GM23248 (cell line): ENCODE measurements at regions not wholly inside any gene's neighbourhood (a gene's known extent, or its start where the extent isn't known, plus 50 kb on each side); places are given as distances from the start of the nearest gene placed in this dataset.

Source experiments
- DNase-seq: peaks from one replicate; pipeline ENCODE4 v3.0.0-alpha.2; 2015
- H2AFZ ChIP-seq: fragments of 200-600 bp; sonication (generic); 2 replicates; pipeline ENCODE4 v1.6.1; 2016; ENCODE audit warnings: antibody characterized with exemption
- H3F3A ChIP-seq: fragments of 200-600 bp; sonication (generic); 2 replicates; pipeline ENCODE4 v1.6.1; 2016; ENCODE audit warnings: mild to moderate bottlenecking, antibody characterized with exemption, mixed run types; ENCODE audit not compliant: insufficient read depth
- H3K27ac ChIP-seq: fragments of 200-600 bp; sonication (generic); 2 replicates; pipeline ENCODE4 v1.5.1; 2016; ENCODE audit warnings: mild to moderate bottlenecking
- H3K27me3 ChIP-seq: fragments of 200-600 bp; sonication (generic); replicated peaks from 2 replicates; pipeline ENCODE4 v1.6.1; 2016; ENCODE audit warnings: mild to moderate bottlenecking; ENCODE audit not compliant: insufficient read depth
- H3K36me3 ChIP-seq: fragments of 200-600 bp; sonication (generic); 2 replicates; pipeline ENCODE4 v1.6.1; 2016; ENCODE audit warnings: low read depth, mild to moderate bottlenecking
- H3K4me1 ChIP-seq: fragments of 200-600 bp; sonication (generic); 2 replicates; pipeline ENCODE4 v1.6.1; 2016; ENCODE audit warnings: mild to moderate bottlenecking; ENCODE audit not compliant: insufficient read depth
- H3K4me2 ChIP-seq: fragments of 200-600 bp; sonication (generic); one replicate; pipeline ENCODE4 v1.6.1; 2016; ENCODE audit warnings: mild to moderate bottlenecking; ENCODE audit not compliant: unreplicated experiment
- H3K4me3 ChIP-seq: fragments of 200-600 bp; sonication (generic); 2 replicates; pipeline ENCODE4 v1.5.1; 2016; ENCODE audit warnings: mild to moderate bottlenecking
- H3K79me2 ChIP-seq: fragments of 200-600 bp; sonication (generic); 2 replicates; pipeline ENCODE4 v1.6.1; 2016; ENCODE audit warnings: mild to moderate bottlenecking; ENCODE audit not compliant: insufficient read depth
- H3K9ac ChIP-seq: fragments of 200-600 bp; sonication (generic); 2 replicates; pipeline ENCODE4 v1.6.1; 2016; ENCODE audit warnings: mild to moderate bottlenecking
- H3K9me2 ChIP-seq: fragments of 200-600 bp; sonication (generic); 2 replicates; pipeline ENCODE4 v1.6.1; 2016; ENCODE audit warnings: mixed run types, mild to moderate bottlenecking, moderate library complexity; ENCODE audit not compliant: insufficient read depth
- H3K9me3 ChIP-seq: fragments of 200-600 bp; sonication (generic); one replicate; pipeline ENCODE4 v1.6.1; 2017; ENCODE audit warnings: low read depth
- H4K20me1 ChIP-seq: fragments of 200-600 bp; sonication (generic); 2 replicates; pipeline ENCODE4 v1.6.0; 2016; ENCODE audit not compliant: insufficient read depth
- EZH2 ChIP-seq: fragments of 200-600 bp; sonication (generic); IDR thresholded peaks from 2 replicates; pipeline ENCODE4 v1.6.1; 2018; ENCODE audit warnings: antibody characterized with exemption, mild to moderate bottlenecking; ENCODE audit not compliant: insufficient read depth, poor library complexity, severe bottlenecking
- EZH2phosphoT487 ChIP-seq: fragments of 200-600 bp; sonication (generic); IDR thresholded peaks from 2 replicates; pipeline ENCODE4 v1.6.1; 2018; ENCODE audit warnings: antibody characterized with exemption, moderate library complexity, mild to moderate bottlenecking, low read depth; ENCODE audit not compliant: insufficient read depth
- WGBS, 2 experiments: methylation state at CpG; one replicate each; pipeline ENCODE4 v1.1.6; 2015 to 2017; ENCODE audit warnings: low lambda C conversion rate in 2 of 2, low coverage in 1 of 2; ENCODE audit errors: missing lambda C conversion rate in 2 of 2; 5-methylcytosine and 5-hydroxymethylcytosine counted together
- in situ Hi-C: fragments of 300-500 bp; cut with MboI; formaldehyde crosslinking; loops from 2 replicates; pipeline ENCODE4 v1.15.0; 2020

DNA sequence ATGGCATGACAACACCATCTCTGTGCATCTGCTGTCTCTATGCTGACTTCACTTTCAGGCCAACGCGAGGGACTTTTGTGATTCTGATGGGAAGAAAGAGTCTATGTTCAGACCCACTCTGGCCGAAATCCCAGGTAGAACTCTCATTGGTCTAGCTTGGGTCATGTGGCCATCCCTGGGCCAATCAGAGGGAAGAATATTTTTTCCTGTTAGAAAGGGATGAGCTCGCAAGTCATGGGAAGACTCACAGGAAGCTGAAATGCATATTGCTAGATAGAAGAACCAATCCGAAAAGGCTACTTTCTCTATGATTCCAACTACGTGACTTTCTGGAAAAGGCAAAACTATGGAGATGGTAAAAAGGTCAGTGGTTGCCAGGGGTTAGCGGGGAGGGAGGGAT is 56.0 kb upstream of the LINC01488 start:
- peaks cover 5% of the 10 kb centered on the region for H3K4me1 ChIP-seq
- no peak overlapping the region for H3K9ac ChIP-seq
- H3K4me2 ChIP-seq = no peak overlapping the region
- no peaks in the 10 kb centered on the region for H3K36me3 ChIP-seq
- in situ Hi-C loops = no loop called here
- TF ChIP-seq EZH2phosphoT487 (no peak), EZH2 (no peak)
- WGBS, 2 experiments = 66 to 67% methylated on average over 7 of the region's 7 CpGs
- H2AFZ ChIP-seq = no peak overlapping the region
- no peaks in the 10 kb centered on the region for H3K79me2 ChIP-seq
- no peak for DNase-seq
- H3K27me3 ChIP-seq = no peaks in the 10 kb centered on the region
- no peak overlapping the region for H3K27ac ChIP-seq
- H3K9me2 ChIP-seq = no peaks in the 10 kb centered on the region
- no peak overlapping the region for H3K4me3 ChIP-seq
- no peaks in the 10 kb centered on the region for H3K9me3 ChIP-seq
- H4K20me1 ChIP-seq = no peaks in the 10 kb centered on the region
- no peaks in the 10 kb centered on the region for H3F3A ChIP-seq

DNA sequence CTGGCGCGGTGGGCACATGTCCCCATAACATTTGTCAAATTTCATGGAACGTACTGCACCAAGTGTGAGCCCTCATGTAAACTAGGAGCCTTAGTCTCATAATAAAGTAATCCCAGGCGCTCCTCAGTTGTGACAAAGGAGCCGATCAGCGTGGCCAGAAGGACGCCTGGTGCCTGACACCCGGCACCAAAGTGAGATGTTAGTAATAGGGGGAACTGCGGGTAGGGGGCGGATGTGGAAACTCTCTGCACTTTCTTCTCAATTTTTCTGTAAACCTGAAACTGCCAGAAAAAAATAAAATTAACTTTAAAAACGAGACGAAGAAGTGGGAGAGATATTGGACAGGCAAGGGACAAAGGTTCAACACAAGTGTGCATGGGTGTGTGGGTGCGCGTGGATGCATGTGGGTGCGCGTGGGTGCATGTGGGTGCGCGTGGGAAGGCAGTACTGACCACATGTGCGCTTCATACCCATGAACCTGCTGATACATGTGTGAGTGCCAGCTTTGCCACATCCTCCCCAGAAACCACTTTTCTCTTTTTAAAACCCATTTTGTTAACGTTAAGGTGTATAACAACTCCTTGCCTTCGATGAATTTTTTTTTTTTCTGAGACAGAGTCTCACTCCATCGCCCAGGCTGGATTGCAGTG is 55.4 kb upstream of the LINC01488 start:
- no peaks in the 10 kb centered on the region for H3K9me2 ChIP-seq
- H3K4me2 ChIP-seq = no peak overlapping the region
- H3K4me3 ChIP-seq = no peak overlapping the region
- H3K9ac ChIP-seq = no peak overlapping the region
- no peaks in the 10 kb centered on the region for H3K9me3 ChIP-seq
- H3K36me3 ChIP-seq = no peaks in the 10 kb centered on the region
- H3K27ac ChIP-seq = no peak overlapping the region
- in situ Hi-C loops = no loop called here
- no peaks in the 10 kb centered on the region for H3K4me1 ChIP-seq
- no peaks in the 10 kb centered on the region for H3F3A ChIP-seq
- no peak for DNase-seq
- H4K20me1 ChIP-seq = no peaks in the 10 kb centered on the region
- no peak overlapping the region for H2AFZ ChIP-seq
- TF ChIP-seq EZH2 (no peak), EZH2phosphoT487 (no peak)
- no peaks in the 10 kb centered on the region for H3K27me3 ChIP-seq
- no peaks in the 10 kb centered on the region for H3K79me2 ChIP-seq
- WGBS, 2 experiments = 87 to 93% methylated on average over 22 of the region's 22 CpGs

DNA sequence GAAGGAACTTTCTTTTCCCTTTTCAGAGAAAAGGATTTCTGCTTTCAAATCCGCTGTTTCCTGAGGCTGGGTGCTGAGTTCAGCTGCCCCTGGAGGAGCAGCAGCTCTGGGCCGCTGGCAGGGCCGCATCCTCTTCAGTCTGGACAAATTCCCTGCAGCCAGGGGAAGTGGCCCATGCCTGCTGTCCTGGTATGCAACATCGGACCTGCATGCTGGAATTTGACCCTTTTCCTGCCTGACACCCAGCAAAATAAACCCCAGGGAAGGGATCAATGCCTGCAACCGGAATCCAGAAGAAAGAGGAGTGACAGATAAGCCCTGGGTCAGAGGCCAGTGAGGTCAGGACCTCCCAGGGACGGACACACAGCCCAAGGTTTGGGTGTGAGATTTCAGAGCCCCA is 54.1 kb upstream of the LINC01488 start:
- Histone ChIP-seq H2AFZ (no peak overlapping the region), H3K79me2 (no peaks in the 10 kb centered on the region), H3K9me2 (no peaks in the 10 kb centered on the region), H3K4me3 (no peak overlapping the region), H3K27ac (no peak overlapping the region), H4K20me1 (no peaks in the 10 kb centered on the region), H3K9me3 (no peaks in the 10 kb centered on the region), H3K36me3 (no peaks in the 10 kb centered on the region), H3K4me1 (no peaks in the 10 kb centered on the region), H3F3A (no peaks in the 10 kb centered on the region), H3K4me2 (no peak overlapping the region), H3K27me3 (no peaks in the 10 kb centered on the region), H3K9ac (no peak overlapping the region)
- no peak for TF ChIP-seq EZH2
- no peak for TF ChIP-seq EZH2phosphoT487
- in situ Hi-C loops = no loop called here
- WGBS, 2 experiments = 55 to 57% methylated on average over 6 of the region's 6 CpGs
- no peak for DNase-seq

DNA sequence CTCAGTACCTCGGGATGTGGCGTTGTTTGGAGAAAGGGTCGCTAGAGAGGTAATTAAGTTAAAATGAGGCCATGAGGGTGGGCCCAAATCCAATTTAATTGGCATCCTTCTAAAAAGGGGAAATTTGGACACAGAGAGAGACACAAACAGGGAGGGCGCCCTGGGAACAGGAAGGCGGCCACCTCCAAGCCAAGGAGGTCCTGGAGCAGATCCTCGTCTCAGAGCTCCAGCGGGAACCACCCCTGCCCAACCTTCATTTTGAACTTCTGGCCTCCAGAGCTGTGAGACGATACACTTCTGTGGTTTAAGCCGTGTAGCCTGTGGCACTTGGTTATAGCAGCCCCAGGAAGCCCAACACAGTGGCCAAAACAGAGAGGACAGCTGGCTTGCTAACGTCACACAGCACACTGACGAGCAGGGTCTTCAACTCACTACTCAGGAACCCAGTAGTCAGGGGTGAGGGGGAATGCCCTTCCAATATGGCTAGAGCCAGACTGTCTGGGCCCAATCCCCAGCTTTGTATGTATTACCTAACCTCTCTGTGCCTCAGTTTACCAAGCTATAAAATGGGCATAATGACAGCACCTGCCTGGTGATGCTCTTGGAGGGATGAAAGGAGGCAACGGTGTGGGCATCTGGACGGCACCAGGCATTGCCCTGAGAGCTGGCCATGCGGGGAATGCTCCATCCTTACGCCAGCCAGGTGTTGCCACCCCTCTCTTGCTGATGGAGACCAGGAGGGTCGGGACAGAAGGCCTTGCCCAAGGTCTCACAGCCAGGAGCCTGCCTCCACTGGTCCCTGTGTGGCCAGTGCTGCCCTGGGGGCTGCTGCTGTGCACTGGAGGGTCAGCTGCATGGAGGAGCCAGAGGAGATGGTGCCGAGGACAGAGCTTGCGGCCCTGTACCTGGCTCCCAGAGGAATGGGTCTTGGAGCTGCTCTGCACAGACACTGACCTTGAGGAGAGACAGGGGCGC is 53.3 kb upstream of the LINC01488 start:
- Histone ChIP-seq H2AFZ (no peak overlapping the region), H3K9me2 (no peaks in the 10 kb centered on the region), H3K4me2 (no peak overlapping the region), H3K79me2 (no peaks in the 10 kb centered on the region), H3K4me1 (no peaks in the 10 kb centered on the region), H3K4me3 (no peak overlapping the region), H3K9me3 (no peaks in the 10 kb centered on the region), H3F3A (no peaks in the 10 kb centered on the region), H3K27ac (no peak overlapping the region), H3K36me3 (no peaks in the 10 kb centered on the region), H3K9ac (no peak overlapping the region), H3K27me3 (no peaks in the 10 kb centered on the region), H4K20me1 (no peaks in the 10 kb centered on the region)
- no peak for TF ChIP-seq EZH2
- no peak for TF ChIP-seq EZH2phosphoT487
- in situ Hi-C loops = no loop called here
- WGBS, 2 experiments = 78% methylated on average over 19 of the region's 19 CpGs
- DNase-seq = no peak
